COR-L47 (cell line): ENCODE measurements at regions not wholly inside any gene's neighbourhood (a gene's known extent, or its start where the extent isn't known, plus 50 kb on each side); places are given as distances from the start of the nearest gene placed in this dataset.
"Not testable (repeated sequence)": the region's sequence is repeated elsewhere in the genome, so short reads cannot be mapped to it uniquely, and the experiment has no call there.

Source experiments
- DNase-seq: peaks from one replicate; lab custom pipeline; 2025; lab: John Stamatoyannopoulos, UW

- DNase-seq, result no peak
Observed at GRCh38 chr6:144476286-144476685, 191.2 kb downstream of the UTRN start.

DNA sequence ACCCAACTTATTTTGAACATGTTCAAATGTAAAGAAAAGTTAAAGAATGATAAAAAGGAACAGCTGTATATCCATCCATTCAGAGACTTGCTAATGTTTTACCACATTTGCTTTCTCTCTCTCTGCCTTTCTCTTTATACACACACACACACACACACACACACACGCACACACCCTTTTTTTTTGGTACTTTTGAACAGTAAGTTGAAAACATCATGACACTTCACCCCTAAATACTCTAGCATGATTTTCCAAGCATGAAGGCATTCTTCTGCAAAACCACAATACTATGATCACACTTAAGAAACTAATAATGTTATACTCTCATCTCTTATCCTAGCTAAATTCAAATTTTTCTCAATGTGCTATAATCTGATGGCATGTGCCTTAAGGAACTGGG lies 192.3 kb downstream of the UTRN start:
- DNase-seq, result no peak

- no peak for DNase-seq
Observed at GRCh38 chr6:144477856-144478255, 192.7 kb downstream of the UTRN start.

GRCh38 chr6:144478483-144478882 lies 193.3 kb downstream of the UTRN start:
- no peak for DNase-seq

GRCh38 chr6:144479991-144480390 lies 194.9 kb downstream of the UTRN start:
- no peak for DNase-seq

GRCh38 chr6:144480473-144480872 lies 195.3 kb downstream of the UTRN start:
- DNase-seq, result no peak

GRCh38 chr6:144481527-144481926 lies 196.4 kb downstream of the UTRN start:
- DNase-seq, result no peak

- DNase-seq, result peak; percentile 44
Observed at GRCh38 chr6:144482142-144482541, 197.0 kb downstream of the UTRN start.

DNA sequence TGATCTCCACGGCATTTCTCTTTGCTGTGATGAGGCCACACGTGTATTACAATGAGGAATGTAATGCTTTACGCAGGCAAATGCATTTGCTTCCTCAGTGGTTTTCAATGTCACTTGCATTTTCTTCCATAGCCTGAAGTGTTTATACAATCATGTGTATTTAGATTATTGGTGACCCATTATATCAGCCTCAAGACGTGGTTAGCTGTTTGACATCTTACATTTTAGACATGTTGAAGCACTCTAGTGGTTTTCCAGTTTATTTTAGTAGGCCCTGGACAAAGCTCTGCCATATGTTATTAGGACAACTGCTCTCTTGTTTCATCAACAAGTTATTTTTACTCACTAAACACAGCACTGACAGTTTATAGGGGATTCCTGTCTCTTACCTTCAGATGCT lies 200.4 kb downstream of the UTRN start:
- DNase-seq, result no peak

- no peak for DNase-seq
Observed at GRCh38 chr6:144488590-144488989, 203.5 kb downstream of the UTRN start.

DNA sequence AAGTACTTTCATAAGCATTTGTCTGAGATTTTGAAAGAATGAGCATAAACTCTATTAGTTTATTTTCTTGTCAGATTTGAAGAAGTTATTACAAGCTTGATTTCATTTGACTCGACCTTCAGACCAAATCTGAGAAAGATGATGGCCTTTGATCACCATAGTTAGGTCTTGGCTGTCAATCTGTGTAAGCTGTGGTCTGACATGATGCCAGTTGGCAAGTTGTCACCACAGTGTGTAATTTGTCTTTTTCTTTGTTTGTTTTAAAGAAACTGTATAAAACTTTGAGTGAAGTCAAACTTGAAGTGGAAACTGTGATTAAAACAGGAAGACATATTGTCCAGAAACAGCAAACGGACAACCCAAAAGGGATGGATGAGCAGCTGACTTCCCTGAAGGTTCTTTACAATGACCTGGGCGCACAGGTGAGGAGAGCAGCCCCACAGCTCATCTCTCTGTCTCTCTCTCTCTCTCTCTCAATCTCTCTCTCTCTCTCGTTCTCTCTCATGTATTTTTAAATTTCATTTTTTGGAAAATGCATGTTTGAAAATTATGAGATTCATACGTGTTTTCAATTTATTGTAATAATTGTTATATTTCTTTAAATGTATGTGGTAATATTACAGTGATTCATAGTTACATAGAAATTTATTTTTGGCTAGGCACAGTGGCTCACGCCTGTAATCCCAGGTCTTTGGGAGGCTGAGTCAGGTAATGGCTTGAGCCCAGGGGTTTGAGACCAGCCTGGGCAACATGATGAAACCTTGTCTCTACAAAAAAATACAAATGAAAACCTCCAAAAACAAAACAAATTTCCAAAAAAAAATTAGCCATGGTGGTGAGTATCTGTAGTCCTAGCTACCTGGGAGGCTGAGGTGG lies 208.1 kb downstream of the UTRN start:
- DNase-seq, result no peak

DNA sequence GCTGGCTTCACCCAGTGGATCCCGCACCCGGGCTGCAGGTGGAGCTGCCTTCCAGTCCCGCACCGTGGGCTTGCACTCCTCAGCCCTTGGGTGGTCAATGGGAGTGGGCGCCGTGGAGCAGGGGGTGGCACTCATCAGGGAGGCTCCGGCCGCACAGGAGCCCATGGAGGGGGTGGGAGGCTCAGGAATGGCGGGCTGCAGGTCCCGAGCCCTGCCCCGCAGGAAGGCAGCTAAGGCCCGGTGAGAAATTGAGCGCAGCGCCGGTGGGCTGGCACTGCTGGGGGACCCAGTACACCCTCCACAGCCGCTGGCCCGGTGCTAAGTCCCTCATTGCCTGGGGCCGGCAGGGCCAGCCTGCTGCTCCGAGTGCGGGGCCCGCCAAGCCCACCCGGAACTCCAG lies 209.9 kb downstream of the UTRN start:
- not testable (repeated sequence) for DNase-seq

- DNase-seq, result no peak
Observed at GRCh38 chr6:144497650-144498049, 212.5 kb downstream of the UTRN start.

GRCh38 chr6:144500892-144501291 lies 215.8 kb downstream of the UTRN start:
- DNase-seq, result no peak

DNA sequence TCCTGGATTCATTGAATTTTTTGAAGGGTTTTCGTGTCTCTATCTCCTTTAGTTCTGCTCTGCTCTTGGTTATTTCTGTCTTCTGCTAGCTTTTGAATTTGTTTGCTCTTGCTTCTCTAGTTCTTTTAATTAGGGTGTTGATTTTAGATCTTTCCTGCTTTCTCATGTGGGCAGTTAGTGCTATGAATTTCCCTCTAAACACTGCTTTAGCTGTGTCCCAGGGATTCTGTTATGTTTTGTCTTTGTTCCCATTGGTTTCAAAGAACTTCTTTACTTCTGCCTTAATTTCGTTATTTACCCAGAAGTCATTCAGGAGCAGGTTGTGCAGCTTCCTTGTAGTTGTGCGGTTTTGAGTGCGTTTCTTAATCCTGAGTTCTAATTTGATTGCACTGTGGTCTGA lies 220.1 kb downstream of the UTRN start:
- not testable (repeated sequence) for DNase-seq

- not testable (repeated sequence) for DNase-seq
Observed at GRCh38 chr6:144506051-144506450, 220.9 kb downstream of the UTRN start.

DNA sequence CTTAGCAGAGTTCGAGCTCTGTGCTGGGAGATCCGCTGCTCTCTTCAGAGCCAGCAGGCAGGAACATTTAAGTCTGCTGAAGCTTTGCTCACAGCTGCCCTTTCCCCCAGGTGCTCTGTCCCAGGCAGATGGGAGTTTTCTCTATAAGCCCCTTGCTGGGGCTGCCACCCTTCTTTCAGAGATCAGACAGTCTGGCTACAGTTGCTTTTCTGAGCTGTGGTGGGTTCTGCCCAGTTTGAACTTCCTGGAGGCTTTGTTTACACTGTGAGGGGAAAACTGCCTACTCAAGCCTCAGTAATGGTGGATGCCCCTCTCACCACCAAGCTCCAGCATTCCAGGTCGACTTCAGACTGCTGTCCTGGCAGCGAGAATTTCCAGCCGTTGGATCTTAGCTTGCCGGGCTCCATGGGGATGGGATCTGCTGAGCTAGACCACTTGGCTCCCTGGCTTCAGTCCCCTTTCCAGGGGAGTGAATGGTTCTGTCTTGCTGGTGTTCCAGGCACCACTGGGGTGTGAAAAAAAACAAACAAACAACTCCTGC lies 222.7 kb downstream of the UTRN start:
- not testable (repeated sequence) for DNase-seq

GRCh38 chr6:144510859-144511258 lies 225.7 kb downstream of the UTRN start:
- no peak for DNase-seq

GRCh38 chr6:144515761-144516160 lies 230.6 kb downstream of the UTRN start:
- DNase-seq, result no peak

GRCh38 chr6:144519426-144519825 lies 234.3 kb downstream of the UTRN start:
- no peak for DNase-seq

DNA sequence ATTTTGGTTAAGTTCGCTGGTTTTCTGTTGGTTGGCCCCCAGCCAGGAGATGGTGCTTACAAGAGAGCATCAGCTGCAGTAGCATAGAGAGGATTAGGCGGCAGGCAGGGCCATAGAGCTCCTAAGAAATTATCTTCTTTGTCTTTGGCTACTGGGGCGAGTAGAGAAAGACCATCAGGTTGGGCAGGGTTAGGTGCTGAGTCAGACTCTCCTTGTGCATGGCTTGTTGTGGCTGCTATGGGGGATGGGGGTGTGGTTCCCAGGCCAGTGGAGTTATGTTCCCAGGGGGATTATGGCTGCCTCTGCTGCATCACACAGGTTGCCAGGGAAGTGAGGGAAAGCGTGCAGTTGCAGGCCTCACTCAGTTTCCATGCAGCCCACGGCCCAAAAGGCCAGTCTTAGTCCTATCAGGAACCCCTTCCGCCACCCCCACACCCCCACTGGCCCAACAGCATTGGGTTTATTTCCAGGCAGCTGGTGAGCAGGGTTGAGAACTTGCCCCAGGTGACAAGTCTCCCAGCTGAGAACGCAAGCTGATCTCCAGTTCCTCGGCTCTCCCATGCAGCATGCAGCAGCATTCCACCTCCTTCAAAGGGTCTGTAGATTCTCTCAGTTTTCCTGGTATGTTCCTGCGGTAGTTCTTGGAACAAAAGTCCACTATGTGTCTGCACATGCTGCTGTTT lies 243.7 kb downstream of the UTRN start:
- DNase-seq, result no peak

- no peak for DNase-seq
Observed at GRCh38 chr6:144530118-144530517, 245.0 kb downstream of the UTRN start.

DNA sequence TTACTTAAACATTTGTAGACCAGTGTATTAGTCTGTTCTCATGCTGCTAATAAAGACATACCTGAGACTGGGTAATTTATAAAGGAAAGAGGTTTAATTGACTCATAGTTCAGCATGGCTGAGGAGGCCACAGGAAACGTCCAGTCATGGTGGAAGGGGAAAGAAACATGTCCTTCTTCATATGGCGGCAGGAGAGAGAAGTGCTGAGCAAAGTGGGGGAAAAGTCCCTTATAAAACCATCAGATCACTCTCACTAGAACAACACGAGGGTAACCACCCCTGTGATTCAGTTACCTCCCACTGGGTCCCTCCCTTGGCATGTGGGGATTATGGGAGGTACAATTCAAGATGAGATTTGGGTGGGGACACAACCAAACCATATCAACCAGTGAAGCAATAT lies 247.1 kb downstream of the UTRN start:
- DNase-seq, result not testable (repeated sequence)
